ENCODE measurements at regions not wholly inside any gene's neighbourhood (a gene's known extent, or its start where the extent isn't known, plus 50 kb on each side); places are given as distances from the start of the nearest gene placed in this dataset.

- DNase-seq, result no peak
Measured at GRCh38 chr5:172588380-172588779, 52.7 kb upstream of the NEURL1B start.

DNA sequence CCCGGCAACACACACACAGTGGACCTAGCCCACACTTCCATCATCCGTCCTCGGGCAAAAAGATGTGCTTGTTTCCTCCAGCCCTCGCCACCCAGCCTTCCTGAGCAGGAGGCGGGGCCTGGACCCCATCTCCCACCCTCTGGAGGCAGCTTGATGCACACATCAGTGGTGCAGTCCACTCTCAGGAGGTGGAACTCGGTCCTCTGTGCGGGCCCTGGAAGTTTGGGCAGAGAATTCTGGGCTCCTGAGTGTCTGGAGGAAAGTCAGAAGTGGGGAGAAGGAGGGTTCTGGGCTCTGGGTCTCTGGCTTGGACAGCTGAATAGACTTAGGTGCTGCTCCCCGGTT, 54.0 kb upstream of the NEURL1B start:
- DNase-seq, result no peak

GRCh38 chr5:172586125-172587060, 54.7 kb upstream of the NEURL1B start:
- no peak for DNase-seq

DNA sequence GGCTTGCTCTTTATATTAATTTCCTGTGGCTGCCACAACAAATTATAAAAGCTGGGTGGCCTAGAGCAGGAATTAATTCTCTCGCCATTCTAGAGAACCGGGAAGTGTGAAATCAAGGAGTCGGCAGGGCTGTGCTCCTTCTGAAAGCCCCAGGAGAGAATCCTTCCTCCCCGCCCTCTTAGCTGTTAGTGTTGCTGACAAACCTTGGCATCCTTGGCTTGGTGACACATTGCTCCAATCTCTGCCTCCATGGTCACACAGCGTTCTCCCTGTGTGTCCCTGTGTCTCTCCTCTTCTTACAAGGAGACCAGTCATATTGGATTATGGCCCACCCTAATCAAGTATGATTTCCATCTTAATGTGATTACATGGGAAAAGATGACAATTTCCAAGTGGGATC, 55.9 kb upstream of the NEURL1B start:
- no peak for DNase-seq

DNA sequence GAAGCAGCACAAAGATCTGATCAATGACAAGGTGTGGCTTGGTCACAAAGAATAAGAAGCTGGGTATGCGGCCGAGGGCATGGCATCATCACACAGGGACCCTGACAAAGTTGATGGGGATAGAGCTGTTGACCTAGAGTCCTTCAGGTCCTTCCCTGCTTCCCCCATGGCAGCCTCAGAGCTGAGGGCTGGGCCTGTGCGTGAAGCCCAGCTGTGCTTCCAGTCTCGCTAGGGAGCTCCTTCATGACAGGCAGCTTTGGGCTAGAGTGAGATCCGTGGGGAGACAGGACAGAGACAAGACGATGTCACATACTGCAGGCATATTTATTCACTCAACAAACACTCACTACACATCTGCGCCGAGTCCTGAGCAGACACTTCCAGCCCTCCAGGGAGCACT, 56.4 kb upstream of the NEURL1B start:
- DNase-seq, result no peak

GRCh38 chr5:172583931-172584511, 57.0 kb upstream of the NEURL1B start:
- DNase-seq, result no peak

GRCh38 chr5:172582940-172583339, 58.1 kb upstream of the NEURL1B start:
- DNase-seq, result no peak

GRCh38 chr5:172581315-172581714, 59.7 kb upstream of the NEURL1B start:
- no peak for DNase-seq

DNA sequence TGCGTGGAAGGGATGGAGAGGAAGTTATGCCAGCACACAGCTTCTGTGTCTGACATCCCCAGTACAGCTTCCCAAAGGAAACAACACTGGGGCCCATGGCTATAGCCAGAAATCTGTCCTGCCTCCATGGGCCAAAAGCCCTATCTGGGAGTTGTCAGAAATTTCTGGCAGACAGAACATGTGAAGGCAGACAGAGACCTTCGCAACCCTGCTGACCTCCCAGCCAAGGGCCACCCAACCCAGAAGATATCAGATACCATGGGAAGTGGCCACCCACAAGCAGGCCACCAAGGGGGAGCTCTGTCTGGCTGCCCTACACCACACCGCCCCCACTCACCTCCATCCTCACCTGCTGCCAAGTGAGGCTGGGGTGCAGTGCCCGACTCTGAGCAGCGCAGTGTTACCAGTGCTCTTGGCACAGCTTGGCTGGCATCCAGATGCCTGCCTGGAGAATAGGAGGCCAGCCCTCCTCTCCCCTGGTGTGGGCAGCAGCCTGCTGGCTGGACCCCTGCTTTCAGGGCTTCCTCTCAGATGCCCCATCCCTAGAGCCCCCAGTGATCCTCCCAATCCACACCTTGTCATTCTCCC, 61.6 kb upstream of the NEURL1B start:
- no peak for DNase-seq

GRCh38 chr5:172577267-172577909, 63.7 kb upstream of the NEURL1B start:
- no peak for DNase-seq

DNA sequence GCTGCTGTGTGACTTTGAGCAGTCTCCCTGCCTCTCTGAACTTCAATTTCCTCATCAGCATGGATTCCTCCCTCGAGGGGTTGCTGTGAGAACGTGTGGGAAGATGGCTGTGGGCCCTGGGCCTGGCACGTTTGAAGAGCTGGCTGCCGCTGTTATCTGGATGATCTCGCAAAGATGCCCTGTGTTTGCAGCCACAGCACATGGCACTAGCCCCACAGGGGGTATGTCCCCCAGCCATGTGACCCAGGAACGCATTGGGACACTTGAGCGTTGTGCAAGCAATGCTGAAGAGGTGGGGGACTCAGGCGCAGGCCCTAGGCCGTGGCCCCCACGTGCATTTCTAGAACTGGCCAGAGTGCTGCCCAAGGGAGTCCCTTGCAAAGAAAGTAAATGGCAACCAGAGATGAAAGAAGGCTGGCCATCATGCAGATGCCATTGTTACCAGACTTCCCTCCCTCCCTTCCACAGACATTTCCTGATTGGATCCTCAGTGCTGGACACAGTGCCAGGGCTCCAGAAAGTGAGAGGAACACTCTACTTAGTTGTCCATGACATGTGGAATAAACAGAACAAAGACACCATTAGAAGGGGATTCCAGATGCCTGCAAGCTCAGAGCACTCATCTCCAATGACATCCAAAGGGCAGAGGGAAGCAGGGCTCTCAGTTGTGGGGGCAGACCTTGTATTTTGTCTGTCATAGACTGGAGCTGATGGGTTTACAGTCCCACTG, 65.1 kb upstream of the NEURL1B start:
- no peak for DNase-seq

DNA sequence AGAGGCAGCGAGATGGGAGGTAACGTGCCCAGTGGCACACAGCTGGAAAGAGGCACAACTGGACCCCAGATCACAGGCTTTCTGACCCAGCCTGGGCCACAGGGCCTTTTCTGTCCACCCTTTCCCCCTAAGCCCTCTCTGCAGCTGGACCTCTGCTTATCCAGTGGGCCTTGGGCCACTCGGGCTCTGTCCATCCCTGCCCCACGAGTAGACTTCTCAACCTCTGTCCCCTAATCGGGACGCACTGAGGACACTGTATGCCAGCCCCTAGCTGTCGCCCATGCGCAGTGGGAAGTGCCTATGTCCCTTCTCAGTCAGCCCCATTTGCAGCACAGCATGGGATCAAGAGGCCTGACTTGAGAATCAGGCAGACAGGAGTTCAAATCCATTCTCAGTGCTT, 65.6 kb upstream of the NEURL1B start:
- DNase-seq, result no peak

DNA sequence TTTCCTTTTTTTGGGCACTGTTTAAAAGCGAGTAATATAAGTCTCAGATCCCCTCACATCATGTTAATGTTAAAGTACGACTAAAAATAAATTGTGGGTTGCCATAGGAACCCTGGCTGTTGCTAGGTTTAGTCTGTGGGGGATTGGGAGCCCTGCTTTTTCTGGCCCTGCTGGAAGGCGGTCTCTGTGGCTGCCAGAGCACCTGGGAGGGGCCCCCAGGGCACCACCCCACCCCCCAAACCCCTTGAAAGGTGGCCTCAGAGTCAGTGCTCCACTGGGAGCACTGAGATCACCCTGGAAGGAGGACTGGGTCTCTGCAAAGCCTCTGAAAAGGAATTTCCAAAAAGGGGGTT, 66.2 kb upstream of the NEURL1B start:
- no peak for DNase-seq

DNA sequence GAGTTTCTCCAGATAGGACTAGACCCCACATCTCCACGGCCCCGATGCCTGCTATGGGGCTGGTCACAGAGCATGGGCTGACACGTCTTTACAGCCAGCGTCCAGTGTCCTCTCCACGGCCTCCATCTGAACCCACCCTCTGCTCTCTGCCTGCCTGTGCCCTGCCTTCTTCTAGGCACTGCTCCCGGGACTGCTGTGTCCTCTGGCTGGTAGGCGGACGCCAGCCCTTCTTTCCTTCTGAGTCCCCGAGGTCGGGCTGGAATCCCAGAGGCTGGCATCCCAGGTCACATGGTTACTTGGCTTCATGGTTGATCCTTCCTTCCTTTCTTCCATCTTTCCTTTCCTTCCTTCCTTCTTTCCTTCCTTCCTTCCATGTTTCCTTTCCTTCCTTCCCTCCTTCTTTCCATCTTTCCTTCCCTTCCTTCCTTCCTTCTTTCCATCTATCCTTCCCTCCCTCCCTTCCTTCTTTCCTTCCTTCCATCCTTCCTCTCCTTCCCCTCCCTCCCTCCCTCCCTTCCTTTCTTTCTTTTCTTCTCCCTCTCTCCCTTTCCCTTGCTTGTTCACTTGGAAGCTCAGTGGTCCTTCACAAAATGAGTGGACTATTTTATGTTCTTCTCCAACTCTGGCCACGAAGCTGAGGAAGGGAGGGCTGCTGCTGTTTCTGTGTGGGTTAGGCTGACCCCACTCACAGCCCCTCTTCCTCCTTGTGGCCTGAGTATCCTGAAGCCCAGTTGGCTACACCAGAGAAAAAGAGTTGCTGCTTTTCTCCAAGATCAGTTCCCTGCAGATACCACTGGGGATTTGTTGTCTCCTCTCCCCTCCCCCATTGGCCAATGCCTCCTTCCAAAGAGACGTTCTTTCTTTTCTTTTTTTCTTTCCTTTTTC, 66.8 kb upstream of the NEURL1B start:
- no peak for DNase-seq

GRCh38 chr5:172573120-172573882, 67.8 kb upstream of the NEURL1B start:
- DNase-seq, result no peak

- no peak for DNase-seq
Measured at GRCh38 chr5:172572440-172572839, 68.6 kb upstream of the NEURL1B start.

GRCh38 chr5:172571892-172572291, 69.2 kb upstream of the NEURL1B start:
- DNase-seq, result no peak

- DNase-seq, result no peak
Measured at GRCh38 chr5:172571413-172571812, 69.7 kb upstream of the NEURL1B start.

DNA sequence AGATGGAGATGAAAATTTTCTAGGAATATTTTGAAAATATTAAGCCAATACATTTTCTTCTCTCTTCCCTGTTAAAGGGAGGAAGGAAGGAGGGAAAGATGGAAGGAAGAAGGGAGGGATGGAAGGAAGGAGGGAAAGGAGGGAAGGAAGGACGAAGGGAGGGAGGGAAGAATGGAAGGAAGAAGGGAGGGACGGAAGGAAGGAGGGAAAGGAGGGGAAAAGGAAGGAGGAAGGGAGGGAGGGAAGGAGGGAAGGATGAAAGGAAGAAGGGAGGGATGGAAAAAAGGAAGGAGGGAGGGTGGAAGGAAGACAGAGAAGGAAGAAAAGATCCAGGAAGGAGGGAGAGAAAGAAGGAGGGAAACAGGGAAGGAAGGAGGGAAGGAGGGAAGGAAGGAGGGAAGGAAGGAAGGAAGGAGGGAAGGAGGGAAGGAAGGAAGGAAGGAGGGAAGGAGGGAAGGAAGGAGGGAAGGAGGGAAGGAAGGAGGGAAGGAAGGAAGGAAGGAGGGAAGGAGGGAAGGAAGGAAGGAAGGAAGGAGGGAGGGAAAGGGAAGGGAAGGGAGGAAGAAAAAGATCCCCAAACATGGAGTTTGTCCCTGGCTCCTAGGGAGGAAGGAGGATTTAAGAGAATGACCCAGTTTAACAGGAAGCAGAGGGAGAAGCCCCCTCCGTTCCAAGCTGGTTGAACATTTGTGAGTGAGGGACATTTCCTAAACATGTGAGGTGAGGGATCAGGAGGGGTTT, 70.3 kb upstream of the NEURL1B start:
- DNase-seq, result no peak

DNA sequence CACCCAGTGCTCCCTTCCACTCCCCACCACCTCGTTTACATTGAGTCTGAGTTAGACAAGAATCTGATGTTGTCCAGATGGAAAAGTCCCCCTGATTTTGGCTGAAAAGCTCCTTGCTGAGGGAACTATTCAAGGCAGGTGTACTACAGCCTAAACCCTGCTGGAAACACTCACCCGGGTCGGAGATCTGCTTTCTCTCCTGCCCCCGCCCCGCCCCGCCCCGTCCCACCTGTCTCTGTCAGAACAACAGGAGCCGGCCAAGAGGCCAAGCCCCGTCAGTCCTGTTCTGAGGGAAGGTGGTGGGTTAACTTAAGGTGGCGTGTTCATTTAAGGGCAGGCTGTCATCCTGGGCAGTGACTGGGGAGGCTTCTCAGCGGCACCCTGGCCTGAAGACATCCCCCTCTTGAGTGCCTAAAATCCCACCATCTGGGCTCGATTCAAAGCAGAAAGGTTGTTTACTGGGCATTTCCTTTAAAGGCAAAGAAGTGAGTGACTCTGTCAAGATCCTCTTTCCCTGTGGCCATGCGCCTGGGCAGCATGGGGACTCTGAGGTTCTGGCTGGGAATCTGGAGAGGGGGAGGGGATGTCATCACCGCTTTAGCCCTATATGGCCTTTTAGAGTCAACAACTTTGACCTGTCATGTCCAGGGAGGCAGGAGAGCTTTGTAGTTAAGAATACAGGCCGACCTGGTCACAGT, 71.1 kb upstream of the NEURL1B start:
- no peak for DNase-seq
